GM19452 (cell line): ENCODE measurements at regions not wholly inside any gene's neighbourhood (a gene's known extent, or its start where the extent isn't known, plus 50 kb on each side); places are given as distances from the start of the nearest gene placed in this dataset.
"Not testable (repeated sequence)": the region's sequence is repeated elsewhere in the genome, so short reads cannot be mapped to it uniquely, and the experiment has no call there.

Source experiments
- ATAC-seq: cut with Tn5 transposase; IDR thresholded peaks from one replicate; pipeline ENCODE4 v1.9.1; 2021; ENCODE audit not compliant: unreplicated experiment

- ATAC-seq = no peak
These were observed 156.3 kb downstream of the VSIG4 start for GRCh38 chrX:65883556-65883955.

DNA sequence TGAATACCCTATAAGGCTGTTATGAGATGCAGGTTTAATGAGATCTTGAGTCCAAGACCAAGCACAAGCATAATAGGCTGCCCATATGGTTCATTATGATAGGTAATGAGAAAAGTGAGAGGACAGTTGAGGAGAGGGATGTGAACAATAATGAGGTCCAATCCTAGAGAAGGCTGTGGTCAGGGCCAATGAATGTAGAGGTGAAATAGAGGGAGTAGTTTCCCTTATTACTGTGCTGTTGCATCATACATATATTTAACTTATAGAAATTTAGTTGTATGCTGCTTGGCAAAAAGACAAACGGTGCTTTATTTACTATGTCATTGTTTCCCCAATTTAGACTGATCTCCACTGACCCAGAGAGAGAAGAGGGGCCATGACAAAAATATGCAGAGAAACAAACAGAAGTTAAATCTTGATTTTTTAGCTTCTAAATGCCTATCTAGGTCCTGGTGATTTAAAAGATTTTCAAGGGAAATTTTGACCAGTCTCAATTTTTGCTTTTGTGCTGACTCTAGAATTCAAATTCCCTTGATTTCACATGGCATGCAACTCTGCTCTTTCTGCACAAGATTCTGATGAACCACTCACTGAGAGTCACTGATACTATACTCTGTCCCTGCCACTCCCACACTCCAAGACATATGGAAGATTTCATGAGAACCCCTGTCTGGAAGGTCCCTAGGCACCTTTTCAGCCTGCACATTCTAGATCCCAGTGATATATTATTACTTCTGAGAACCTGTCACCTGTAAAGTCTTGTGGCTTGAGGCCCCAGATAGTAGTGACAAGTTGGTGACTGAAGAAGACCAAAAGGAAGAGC lies 159.7 kb downstream of the VSIG4 start:
- no peak for ATAC-seq

DNA sequence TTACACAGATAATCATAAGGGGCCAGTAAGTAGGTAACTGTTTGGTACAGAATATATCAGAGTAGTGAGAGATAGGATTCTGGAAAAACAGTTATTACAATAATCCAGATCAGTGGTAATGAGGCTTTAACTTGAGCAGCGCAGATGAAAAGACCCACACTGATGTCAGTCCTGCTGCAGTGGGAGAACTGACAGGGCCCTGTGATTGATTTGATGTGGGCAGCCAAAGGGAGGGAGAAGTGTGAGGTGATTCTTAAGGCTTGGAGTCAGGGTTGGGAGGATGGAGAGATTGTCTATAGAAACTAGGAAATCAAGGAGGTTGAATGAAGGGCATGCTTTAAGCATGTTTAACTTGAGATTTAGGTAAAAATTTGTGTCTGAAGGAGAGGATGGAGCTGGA lies 161.4 kb downstream of the VSIG4 start:
- no peak for ATAC-seq

DNA sequence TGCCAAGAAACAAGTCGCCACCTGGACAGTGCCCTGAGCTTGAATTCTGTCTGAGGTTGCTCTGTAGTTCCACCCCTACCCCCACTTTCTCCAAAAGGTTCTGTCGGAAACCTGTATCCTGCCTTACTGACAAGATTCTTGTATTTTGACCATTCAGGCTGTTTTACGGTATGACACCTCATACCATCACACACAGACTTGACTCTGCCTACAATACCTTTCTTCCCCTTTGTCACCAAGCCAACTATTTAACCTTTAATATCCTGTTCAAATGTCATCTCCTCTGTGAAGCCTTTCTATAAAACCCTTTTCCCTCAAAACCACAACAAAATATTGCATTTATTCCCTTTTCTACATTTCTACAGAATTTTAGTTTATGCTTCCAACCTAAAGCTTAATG lies 161.9 kb downstream of the VSIG4 start:
- ATAC-seq = no peak

GRCh38 chrX:65875614-65876013 lies 164.3 kb downstream of the VSIG4 start:
- not testable (repeated sequence) for ATAC-seq

GRCh38 chrX:65874765-65875164 lies 165.1 kb downstream of the VSIG4 start:
- ATAC-seq = no peak

GRCh38 chrX:65874110-65874509 lies 165.8 kb downstream of the VSIG4 start:
- ATAC-seq = no peak

GRCh38 chrX:65873385-65873784 lies 166.5 kb downstream of the VSIG4 start:
- ATAC-seq = no peak

GRCh38 chrX:65871671-65872311 lies 168.1 kb downstream of the VSIG4 start:
- peak; percentile 85 for ATAC-seq

DNA sequence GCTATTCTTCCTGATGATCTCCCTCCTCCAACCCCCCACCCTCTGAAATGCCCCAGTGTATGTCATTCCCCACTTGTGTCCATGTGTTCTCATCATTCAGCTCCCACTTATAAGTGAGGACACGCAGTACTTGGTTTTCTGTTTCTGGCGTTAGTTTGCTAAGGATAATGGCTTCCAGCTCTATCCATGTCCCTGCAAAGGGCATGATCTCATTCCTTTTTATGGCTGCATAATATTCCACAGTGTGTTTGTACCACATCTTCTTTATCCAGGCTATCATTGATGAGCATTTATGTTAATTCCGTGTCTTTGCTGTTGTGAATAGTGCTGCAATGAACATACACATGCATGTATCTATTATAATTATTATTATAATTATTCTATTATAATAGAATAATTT lies 169.3 kb downstream of the VSIG4 start:
- not testable (repeated sequence) for ATAC-seq

DNA sequence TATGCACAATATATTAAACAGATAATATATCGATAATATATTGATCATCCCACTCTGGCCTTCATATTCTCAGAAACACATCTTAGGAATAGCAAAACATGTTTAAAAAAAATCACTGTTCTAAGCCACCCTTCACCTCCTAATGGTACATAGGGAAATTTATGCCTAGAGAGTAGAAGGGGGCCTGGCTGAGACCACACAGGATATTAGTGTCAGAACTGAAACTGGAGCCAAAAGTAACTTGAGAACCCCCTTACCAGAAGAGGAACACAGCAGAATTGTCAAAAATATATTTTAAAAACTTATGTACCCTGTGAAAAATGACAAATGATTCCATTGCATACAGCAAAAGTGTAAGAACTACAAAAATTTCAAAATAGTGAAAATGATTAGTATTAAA lies 173.1 kb downstream of the VSIG4 start:
- no peak for ATAC-seq

DNA sequence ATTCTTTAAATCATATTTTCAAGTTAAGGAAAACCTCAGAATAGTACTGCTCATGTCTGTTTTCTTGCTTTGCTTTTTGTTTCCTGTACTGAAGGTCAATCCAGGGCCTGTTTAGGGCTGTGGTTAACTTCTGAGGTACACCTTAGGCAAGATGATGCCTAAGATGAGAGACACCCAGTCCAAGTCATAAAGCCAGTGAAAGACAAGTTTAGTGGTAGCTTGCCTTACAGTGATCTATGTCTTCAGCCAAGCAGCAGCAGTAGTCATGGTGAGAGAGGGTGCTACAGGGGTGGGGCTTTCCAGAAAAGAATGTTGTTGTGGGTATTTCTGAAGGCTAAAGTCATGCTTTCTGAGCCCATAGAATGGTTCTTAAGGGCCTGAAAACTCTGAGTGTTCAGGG lies 173.7 kb downstream of the VSIG4 start:
- peak; percentile 76 for ATAC-seq

DNA sequence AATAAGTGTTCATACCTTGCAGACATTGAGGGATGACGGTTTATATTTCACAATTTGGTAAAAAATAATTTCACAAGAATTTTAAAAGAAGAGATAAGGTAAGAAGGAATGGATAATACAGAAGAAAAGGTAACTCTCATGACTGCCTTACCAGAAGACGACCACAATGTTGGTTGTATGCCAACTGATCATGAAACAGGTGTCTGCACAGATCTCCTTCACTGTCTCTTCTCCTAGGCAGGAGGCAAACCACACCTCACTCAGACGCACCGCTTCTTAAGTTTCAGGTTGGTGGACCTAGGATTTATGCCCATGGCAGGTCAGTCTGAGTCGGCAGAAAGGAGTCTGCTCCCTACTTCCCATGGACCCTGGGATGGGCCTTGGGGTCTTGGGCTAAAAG lies 177.2 kb downstream of the VSIG4 start:
- no peak for ATAC-seq

DNA sequence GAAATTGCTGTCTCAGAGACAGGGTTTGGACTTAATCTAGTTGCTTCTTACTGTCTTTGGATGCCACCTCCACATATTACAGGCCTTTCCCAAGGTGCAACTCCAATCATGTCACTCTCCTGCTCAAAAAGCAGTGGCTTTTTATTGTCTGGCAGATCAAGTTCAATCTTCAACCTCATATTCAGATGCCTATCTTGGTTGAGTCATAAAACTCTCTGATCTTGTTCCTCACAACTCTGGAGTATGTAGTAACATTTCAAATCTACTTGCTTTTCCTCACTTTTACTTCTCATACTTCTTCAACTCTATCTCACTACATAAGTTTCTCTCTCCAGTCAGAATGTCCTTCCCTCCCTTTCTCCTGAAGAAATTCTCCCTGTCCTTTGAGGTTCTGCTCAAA lies 180.6 kb downstream of the VSIG4 start:
- ATAC-seq = no peak

GRCh38 chrX:65854437-65854836 lies 185.4 kb downstream of the VSIG4 start:
- ATAC-seq = not testable (repeated sequence)

GRCh38 chrX:65851306-65851705 lies 183.9 kb downstream of the MSN start:
- not testable (repeated sequence) for ATAC-seq

DNA sequence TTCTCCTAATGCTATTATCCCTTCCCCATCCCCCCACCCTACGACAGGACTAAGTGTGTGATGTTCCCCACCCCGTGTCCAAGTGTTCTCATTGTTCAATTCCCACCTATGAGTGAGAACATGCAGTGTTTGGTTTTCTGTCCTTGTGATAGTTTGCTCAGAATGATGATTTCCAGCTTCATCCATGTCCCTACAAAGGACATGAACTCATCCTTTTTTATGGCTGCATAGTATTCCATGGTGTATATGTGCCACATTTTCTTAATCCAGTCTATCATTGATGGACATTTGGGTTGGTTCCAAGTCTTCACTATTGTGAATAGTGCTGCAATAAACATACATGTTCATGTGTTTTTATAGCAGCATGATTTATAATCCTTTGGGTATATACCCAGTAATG lies 183.4 kb downstream of the MSN start:
- ATAC-seq = not testable (repeated sequence)

- no peak for ATAC-seq
These were observed 179.5 kb downstream of the MSN start for GRCh38 chrX:65846974-65847373.

- peak; percentile 67 for ATAC-seq
These were observed 173.8 kb downstream of the MSN start for GRCh38 chrX:65841263-65841662.

- no peak for ATAC-seq
These were observed 171.2 kb downstream of the MSN start for GRCh38 chrX:65838674-65839073.

- ATAC-seq = no peak
These were observed 170.6 kb downstream of the MSN start for GRCh38 chrX:65837875-65838549.

DNA sequence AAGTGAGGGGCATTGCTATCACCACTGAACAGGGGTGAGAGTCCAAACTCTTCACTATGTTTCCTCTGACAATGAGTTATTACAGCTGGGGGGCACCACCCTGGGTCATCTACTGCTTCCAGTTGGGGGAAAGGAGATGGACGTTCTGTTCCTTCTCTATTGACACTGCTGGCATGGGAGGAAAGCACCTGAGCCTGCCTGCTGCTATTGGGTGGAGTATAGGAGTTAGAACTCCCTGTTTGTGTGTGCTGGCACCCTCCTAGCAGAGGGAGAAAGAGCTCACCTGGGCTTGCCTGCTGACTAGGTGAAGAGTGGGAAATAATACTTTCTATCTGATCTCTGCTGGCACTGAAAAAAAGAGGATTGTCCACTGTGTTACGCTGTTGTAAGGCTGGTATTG lies 163.8 kb downstream of the MSN start:
- ATAC-seq = no peak
